Heart left ventricle (tissue), 13 donors: ENCODE measurements at regions not wholly inside any gene's neighbourhood (a gene's known extent, or its start where the extent isn't known, plus 50 kb on each side); places are given as distances from the start of the nearest gene placed in this dataset.

Experiments used
- POLR2A ChIP-seq, 2 donors: fragments of 450-650 bp; IDR thresholded peaks; one replicate each; pipeline ENCODE4 v1.6.1; 2017; ENCODE audit warnings: antibody characterized with exemption in 2 of 2, mild to moderate bottlenecking in 2 of 2, moderate library complexity in 2 of 2
- TF ChIP-seq, protein P1 (sequence below), 12 donors: fragments of 200-600 bp; sonication (generic) in 4 of 12; IDR thresholded peaks; one replicate each; pipeline versions ENCODE4 v1.5.0 to v1.8.0; 2018 to 2022; ENCODE audit warnings: antibody characterized with exemption in 12 of 12, mild to moderate bottlenecking in 5 of 12
- donor health status: ischemic (EF 13 %, LVEDD 7.1; RV severe dilation, severe dysfunction).
- donor health status: DM: no; HTN: yes; CAD: no.
- donor health status: DM: no; HTN: no; CAD: no.
- donor health status: ischemic (EF 25% LVEDD 6.9; RV normal size, moderate dysfunction).
- donor health status: ischemic (EF 25% LVEDD 5.7; RV mildly dilated, moderate dysfunction).
- donor health status: ischemic (EF 35%, LVEDD 5.7; RV mildly dilated, moderate dysfunction).
- donor health status: nonischemic (EF 11% LVEDD 7.7; RV severe dilation, severe dysfunction).
- donor health status: DM: yes; HTN: yes; CAD: no.
- donor health status: PGD.
- donor health status: ischemic (EF 29% LVEDD 5.4; RV normal size, mild dysfunction).
- donor health status: nonischemic (EF 23%, LVEDD 6.1; RV moderate dilation, normal function).

DNA sequence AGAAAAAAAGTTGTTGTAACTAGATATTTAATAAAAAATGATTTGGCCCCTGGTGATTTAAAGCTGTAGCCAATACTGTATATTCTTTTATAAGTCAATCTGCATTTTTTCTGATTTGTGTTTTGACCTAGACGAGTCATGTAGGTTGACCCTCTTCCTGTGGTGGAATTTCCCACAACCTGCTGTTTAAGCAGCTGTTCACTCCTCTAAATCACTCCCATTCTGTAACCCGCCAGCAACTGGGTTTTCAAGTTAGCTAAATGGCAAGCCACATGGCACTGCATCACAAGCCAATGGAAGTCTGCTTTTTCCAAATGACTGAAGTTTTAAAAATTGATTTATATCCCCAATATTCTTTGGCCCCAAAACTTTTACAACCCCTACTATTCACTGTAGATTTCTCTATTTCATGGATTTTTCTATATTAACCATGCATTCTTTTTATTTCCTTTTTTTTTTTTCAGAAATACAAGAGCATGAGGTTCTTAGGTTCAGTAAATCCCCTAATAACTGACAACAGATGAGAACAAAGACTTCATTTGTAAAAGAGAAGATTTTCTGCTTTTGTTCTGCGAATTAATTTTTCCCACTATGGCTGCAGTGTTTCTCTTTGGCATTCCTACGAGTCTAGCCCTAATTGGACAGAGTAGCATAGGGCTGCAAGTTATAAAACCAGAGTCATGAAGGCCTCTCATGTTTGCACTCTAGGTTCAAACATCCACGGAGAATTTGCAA lies 184.5 kb upstream of the TLE4 start:
- TF ChIP-seq, protein P1, sequence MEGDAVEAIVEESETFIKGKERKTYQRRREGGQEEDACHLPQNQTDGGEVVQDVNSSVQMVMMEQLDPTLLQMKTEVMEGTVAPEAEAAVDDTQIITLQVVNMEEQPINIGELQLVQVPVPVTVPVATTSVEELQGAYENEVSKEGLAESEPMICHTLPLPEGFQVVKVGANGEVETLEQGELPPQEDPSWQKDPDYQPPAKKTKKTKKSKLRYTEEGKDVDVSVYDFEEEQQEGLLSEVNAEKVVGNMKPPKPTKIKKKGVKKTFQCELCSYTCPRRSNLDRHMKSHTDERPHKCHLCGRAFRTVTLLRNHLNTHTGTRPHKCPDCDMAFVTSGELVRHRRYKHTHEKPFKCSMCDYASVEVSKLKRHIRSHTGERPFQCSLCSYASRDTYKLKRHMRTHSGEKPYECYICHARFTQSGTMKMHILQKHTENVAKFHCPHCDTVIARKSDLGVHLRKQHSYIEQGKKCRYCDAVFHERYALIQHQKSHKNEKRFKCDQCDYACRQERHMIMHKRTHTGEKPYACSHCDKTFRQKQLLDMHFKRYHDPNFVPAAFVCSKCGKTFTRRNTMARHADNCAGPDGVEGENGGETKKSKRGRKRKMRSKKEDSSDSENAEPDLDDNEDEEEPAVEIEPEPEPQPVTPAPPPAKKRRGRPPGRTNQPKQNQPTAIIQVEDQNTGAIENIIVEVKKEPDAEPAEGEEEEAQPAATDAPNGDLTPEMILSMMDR (IDR thresholded peaks at IDR 0.05) = no peak
- no peak for TF ChIP-seq POLR2A (IDR thresholded peaks at IDR 0.05)
